Endodermal cell (in vitro differentiated cells): ENCODE measurements at regions not wholly inside any gene's neighbourhood (a gene's known extent, or its start where the extent isn't known, plus 50 kb on each side); places are given as distances from the start of the nearest gene placed in this dataset.

Experiments
- DNase-seq: peaks from one replicate; pipeline ENCODE4 v3.0.0-alpha.2; 2017
- H3K27ac ChIP-seq: 2 replicates; pipeline ENCODE4 v1.5.1; 2013; ENCODE audit warnings: mild to moderate bottlenecking, low read depth, low read length, moderate library complexity
- H3K27me3 ChIP-seq: 2 replicates; pipeline ENCODE4 v1.6.1; 2013; ENCODE audit warnings: mild to moderate bottlenecking, low read length, moderate library complexity; ENCODE audit not compliant: insufficient read depth, control insufficient read depth, poor library complexity, severe bottlenecking
- H3K36me3 ChIP-seq: 2 replicates; pipeline ENCODE4 v1.7.0; 2013; ENCODE audit warnings: mild to moderate bottlenecking, low read length, moderate library complexity; ENCODE audit not compliant: control insufficient read depth, insufficient read depth
- H3K4me1 ChIP-seq: one replicate; pipeline ENCODE4 v1.7.0; 2013; ENCODE audit warnings: low read length; ENCODE audit not compliant: control insufficient read depth, insufficient read depth
- H3K4me3 ChIP-seq: 2 replicates; pipeline ENCODE4 v1.5.1; 2013; ENCODE audit warnings: mild to moderate bottlenecking, low read length, moderate library complexity
- H3K9ac ChIP-seq: 2 replicates; pipeline ENCODE4 v1.6.1; 2013; ENCODE audit warnings: mild to moderate bottlenecking, low read length, moderate library complexity; ENCODE audit not compliant: poor library complexity, severe bottlenecking; ENCODE audit errors: extremely low read depth
- H3K9me3 ChIP-seq: 2 replicates; pipeline ENCODE4 v1.6.1; 2013; ENCODE audit warnings: mild to moderate bottlenecking, low read length, moderate library complexity; ENCODE audit not compliant: control insufficient read depth
- H3K27ac Mint-ChIP-seq: 2 replicates; pipeline ENCODE4 v1.8.0; 2020; ENCODE audit warnings: mixed read lengths
- H3K27me3 Mint-ChIP-seq: 2 replicates; pipeline ENCODE4 v1.8.0; 2021; ENCODE audit warnings: mild to moderate bottlenecking, mixed read lengths; ENCODE audit not compliant: insufficient read depth
- H3K36me3 Mint-ChIP-seq: 2 replicates; pipeline ENCODE4 v1.8.0; 2020; ENCODE audit warnings: low read depth, mixed read lengths
- H3K4me1 Mint-ChIP-seq: 2 replicates; pipeline ENCODE4 v1.8.0; 2020; ENCODE audit warnings: mixed read lengths
- H3K4me3 Mint-ChIP-seq: 2 replicates; pipeline ENCODE4 v1.8.0; 2020; ENCODE audit warnings: mild to moderate bottlenecking, moderate library complexity, mixed read lengths
- H3K9me3 Mint-ChIP-seq: 2 replicates; pipeline ENCODE4 v1.8.0; 2020; ENCODE audit warnings: mild to moderate bottlenecking, mixed read lengths
- CTCF ChIP-seq: fragments of 200-600 bp; sonication (generic); conservative IDR thresholded peaks from 2 replicates; pipeline ENCODE4 v1.5.0; 2021; ENCODE audit warnings: antibody characterized with exemption, mild to moderate bottlenecking
- WGBS, 2 experiments: methylation state at CpG; one replicate each; pipeline versions ENCODE4 v1.1.5 to v1.1.7; 2013; ENCODE audit warnings: missing lambda C conversion rate in 2 of 2, mixed read lengths in 1 of 2; ENCODE audit not compliant: insufficient coverage in 1 of 2, insufficient read length in 1 of 2; 5-methylcytosine and 5-hydroxymethylcytosine counted together

- Histone ChIP-seq H3K9me3 (no peaks in the 10 kb centered on the region), H3K27ac (no peak overlapping the region), H3K4me1 (no peaks in the 10 kb centered on the region), H3K9ac (no peak overlapping the region), H3K27me3 (no peaks in the 10 kb centered on the region), H3K36me3 (no peaks in the 10 kb centered on the region), H3K4me3 (no peak overlapping the region)
- Mint-ChIP-seq H3K4me3 (no peak overlapping the region), H3K27me3 (no peaks in the 10 kb centered on the region), H3K36me3 (no peaks in the 10 kb centered on the region), H3K27ac (no peak overlapping the region), H3K9me3 (peaks cover 44% of the 10 kb centered on the region), H3K4me1 (no peaks in the 10 kb centered on the region)
- 90% methylated on average over 4 of the region's 4 CpGs; no CpG with 5 or more reads in 1 of the 2 experiments for WGBS, 2 experiments
- TF ChIP-seq CTCF: no peak
- DNase-seq: no peak
Observed at GRCh38 chrX:10797466-10797865, 177.1 kb upstream of the MID1 start.

- WGBS, 2 experiments: 81 to 84% methylated on average over 3 of the region's 3 CpGs
- no peak overlapping the region for H3K4me3 Mint-ChIP-seq
- no peaks in the 10 kb centered on the region for H3K36me3 Mint-ChIP-seq
- TF ChIP-seq CTCF: no peak
- no peaks in the 10 kb centered on the region for H3K27me3 Mint-ChIP-seq
- Histone ChIP-seq H3K4me1 (no peaks in the 10 kb centered on the region), H3K27ac (no peak overlapping the region), H3K9ac (no peak overlapping the region), H3K9me3 (no peaks in the 10 kb centered on the region), H3K36me3 (no peaks in the 10 kb centered on the region), H3K4me3 (no peak overlapping the region), H3K27me3 (no peaks in the 10 kb centered on the region)
- no peak for DNase-seq
- no peak overlapping the region for H3K27ac Mint-ChIP-seq
- H3K4me1 Mint-ChIP-seq: no peaks in the 10 kb centered on the region
- peaks cover 48% of the 10 kb centered on the region for H3K9me3 Mint-ChIP-seq
Observed at GRCh38 chrX:10798041-10798440, 177.7 kb upstream of the MID1 start.

- Histone ChIP-seq H3K4me1 (no peaks in the 10 kb centered on the region), H3K9ac (no peak overlapping the region), H3K27ac (no peak overlapping the region), H3K4me3 (no peak overlapping the region), H3K9me3 (no peaks in the 10 kb centered on the region), H3K36me3 (no peaks in the 10 kb centered on the region), H3K27me3 (no peaks in the 10 kb centered on the region)
- DNase-seq: no peak
- no peak for TF ChIP-seq CTCF
- Mint-ChIP-seq H3K27me3 (no peaks in the 10 kb centered on the region), H3K9me3 (peaks cover 45% of the 10 kb centered on the region), H3K36me3 (no peaks in the 10 kb centered on the region), H3K4me1 (no peaks in the 10 kb centered on the region), H3K27ac (no peak overlapping the region), H3K4me3 (no peak overlapping the region)
Observed at GRCh38 chrX:10800796-10801195, 180.4 kb upstream of the MID1 start.
